ENCODE measurements at regions not wholly inside any gene's neighbourhood (a gene's known extent, or its start where the extent isn't known, plus 50 kb on each side); places are given as distances from the start of the nearest gene placed in this dataset.

DNA sequence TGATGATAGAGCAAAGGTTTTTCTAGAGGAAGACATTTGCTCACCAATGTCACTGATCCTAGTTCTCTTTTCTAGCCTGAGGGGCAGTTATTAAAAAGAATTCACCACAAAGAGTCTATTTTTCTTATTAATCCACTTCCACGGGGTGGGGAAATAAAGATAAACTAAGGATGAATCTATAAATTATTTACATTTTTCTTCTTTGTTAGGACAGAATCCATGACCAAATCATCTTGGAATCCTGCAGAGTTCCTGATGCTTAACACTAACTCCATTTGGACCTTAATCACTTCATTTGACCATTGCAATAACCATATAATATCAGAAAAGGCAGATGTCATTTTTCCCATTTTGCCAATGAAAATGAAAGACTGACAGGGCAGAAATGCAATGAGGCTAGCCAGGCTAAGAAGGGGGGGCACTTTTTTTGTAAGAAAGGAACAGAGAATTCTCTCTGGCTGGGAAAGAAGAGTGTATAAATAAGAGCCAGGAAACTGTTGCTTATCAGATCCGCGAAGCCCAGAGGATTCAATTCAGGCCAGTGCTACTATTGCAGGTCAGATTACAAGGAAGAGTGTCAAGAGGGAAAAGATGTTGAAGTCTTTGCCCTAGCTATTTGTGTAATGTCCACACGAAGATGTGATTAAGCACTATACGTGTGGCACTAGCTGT is 433.2 kb downstream of the TNS3 start:
- TF ChIP-seq CTCF (IDR thresholded peaks at IDR 0.05), result no peak
- no peak for TF ChIP-seq POLR2A (IDR thresholded peaks at IDR 0.05)
- TF ChIP-seq POLR2AphosphoS5 (IDR thresholded peaks at IDR 0.05; ENCODE audit: insufficient read depth in 1 of 2, low read depth in 1 of 2), result no peak
